ENCODE measurements at regions not wholly inside any gene's neighbourhood (a gene's known extent, or its start where the extent isn't known, plus 50 kb on each side); places are given as distances from the start of the nearest gene placed in this dataset.

DNA sequence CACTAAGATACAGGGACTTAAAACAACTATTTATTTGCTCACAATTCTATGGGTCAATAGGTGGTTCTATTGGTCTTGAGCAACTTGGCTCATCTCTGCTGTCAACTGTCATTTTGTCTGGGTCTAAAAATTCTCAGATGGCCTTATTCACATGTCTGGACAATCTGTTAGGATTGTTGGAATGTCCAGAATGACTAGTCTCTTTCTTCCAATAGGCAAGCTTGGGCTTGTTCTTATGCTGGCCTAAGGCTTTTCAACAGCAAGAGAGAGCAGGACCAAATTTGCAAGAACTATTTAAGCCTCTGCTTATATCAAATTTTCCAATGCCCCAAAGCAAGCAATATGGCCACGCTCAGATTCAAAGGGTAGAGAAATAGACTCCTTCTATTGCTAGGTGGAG is 240.9 kb downstream of the KIF2B start:
- H3K36me3 ChIP-seq (replicated peaks; ENCODE audit: control insufficient read depth, insufficient read depth, low read length) = no peaks in the 10 kb centered on the region

GRCh38 chr17:54085020-54085419 is 262.3 kb downstream of the KIF2B start:
- H3K36me3 ChIP-seq (replicated peaks; ENCODE audit: control insufficient read depth, insufficient read depth, low read length) = no peaks in the 10 kb centered on the region
- no peaks in the 10 kb centered on the region for H3K27me3 ChIP-seq (ENCODE audit: control insufficient read depth, insufficient read depth, low read length)
- DNase-seq = no peak
- H3K4me3 ChIP-seq (ENCODE audit: insufficient read depth, low read depth, low read length) = no peak overlapping the region

More for the DNA sequence above, 240.9 kb downstream of the KIF2B start:
- no peaks in the 10 kb centered on the region for H3K27me3 ChIP-seq (ENCODE audit: control insufficient read depth, insufficient read depth, low read length)
- no peak overlapping the region for H3K4me3 ChIP-seq (ENCODE audit: insufficient read depth, low read depth, low read length)
- DNase-seq = no peak

DNA sequence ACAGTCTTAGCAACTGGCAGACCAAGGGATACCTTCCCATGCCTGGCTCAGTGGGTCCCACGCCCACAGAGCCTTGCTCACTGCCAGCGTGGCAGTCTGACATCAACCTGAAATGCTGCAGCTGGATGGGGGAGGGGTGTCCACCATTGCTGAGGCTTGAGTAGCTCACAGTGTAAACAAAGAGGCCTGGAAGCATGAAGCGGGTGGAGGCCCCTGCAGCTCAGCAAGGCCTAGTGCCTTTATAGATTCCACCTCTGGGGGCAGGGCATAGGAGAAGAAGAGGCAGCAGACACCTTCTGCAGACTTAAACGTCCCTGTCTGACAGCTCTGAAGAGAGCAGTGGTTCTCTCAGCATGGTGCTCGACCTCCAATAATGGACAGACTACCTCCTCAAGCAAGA is 263.2 kb downstream of the KIF2B start:
- DNase-seq = peak; percentile 7
- H3K4me3 ChIP-seq (ENCODE audit: insufficient read depth, low read depth, low read length) = no peak overlapping the region
- no peaks in the 10 kb centered on the region for H3K36me3 ChIP-seq (replicated peaks; ENCODE audit: control insufficient read depth, insufficient read depth, low read length)
- H3K27me3 ChIP-seq (ENCODE audit: control insufficient read depth, insufficient read depth, low read length) = no peaks in the 10 kb centered on the region

DNA sequence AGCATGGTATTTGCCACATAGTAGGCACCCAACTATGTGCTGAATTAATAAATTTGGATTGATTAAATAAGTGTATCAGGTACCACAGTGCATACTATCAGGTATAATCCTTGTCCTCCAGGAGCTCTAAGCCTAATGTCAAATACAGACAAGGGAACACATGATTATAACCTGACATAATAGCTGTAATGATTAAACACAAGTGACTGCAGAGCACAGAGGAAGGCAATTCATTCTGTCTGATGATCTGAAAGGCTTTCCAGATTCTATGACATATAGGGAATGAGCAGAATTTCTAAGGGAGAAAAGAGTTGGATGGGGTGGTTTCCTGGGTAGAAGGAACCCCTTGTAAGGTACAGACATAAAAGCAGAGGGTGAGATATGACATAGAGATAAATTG is 273.5 kb downstream of the KIF2B start:
- Histone ChIP-seq H3K27me3 (ENCODE audit: control insufficient read depth, insufficient read depth, low read length) (no peaks in the 10 kb centered on the region), H3K4me3 (ENCODE audit: insufficient read depth, low read depth, low read length) (no peak overlapping the region), H3K36me3 (replicated peaks; ENCODE audit: control insufficient read depth, insufficient read depth, low read length) (no peaks in the 10 kb centered on the region)
- no peak for DNase-seq

- no peak for DNase-seq
- Histone ChIP-seq H3K4me3 (ENCODE audit: insufficient read depth, low read depth, low read length) (no peak overlapping the region), H3K27me3 (ENCODE audit: control insufficient read depth, insufficient read depth, low read length) (no peaks in the 10 kb centered on the region), H3K36me3 (replicated peaks; ENCODE audit: control insufficient read depth, insufficient read depth, low read length) (no peaks in the 10 kb centered on the region)
Measured at GRCh38 chr17:54099221-54099620, 276.5 kb downstream of the KIF2B start.

- Histone ChIP-seq H3K27me3 (ENCODE audit: control insufficient read depth, insufficient read depth, low read length) (no peaks in the 10 kb centered on the region), H3K4me3 (ENCODE audit: insufficient read depth, low read depth, low read length) (no peak overlapping the region), H3K36me3 (replicated peaks; ENCODE audit: control insufficient read depth, insufficient read depth, low read length) (no peaks in the 10 kb centered on the region)
- no peak for DNase-seq
Measured at GRCh38 chr17:54102246-54102645, 279.5 kb downstream of the KIF2B start.

DNA sequence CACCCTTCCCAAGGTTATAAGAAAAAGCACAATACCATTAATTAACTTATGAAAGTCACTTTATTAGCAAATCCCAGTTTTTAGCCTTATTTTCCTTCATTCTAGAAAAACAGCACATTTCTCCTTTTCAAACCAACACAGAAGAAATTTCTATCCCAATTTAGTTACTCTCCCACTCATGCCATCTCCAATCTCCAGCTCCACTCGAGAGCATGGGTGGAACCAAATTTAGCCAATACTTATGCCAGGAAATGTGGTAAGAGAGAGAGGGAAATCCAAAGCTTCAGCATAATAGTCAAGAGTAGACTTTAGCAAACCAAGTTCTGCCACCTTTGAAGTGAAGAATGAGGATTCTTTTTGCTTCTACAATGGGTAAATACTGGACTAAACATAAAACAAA is 288.8 kb downstream of the KIF2B start:
- no peak for DNase-seq
- no peaks in the 10 kb centered on the region for H3K27me3 ChIP-seq (ENCODE audit: control insufficient read depth, insufficient read depth, low read length)
- no peak overlapping the region for H3K4me3 ChIP-seq (ENCODE audit: insufficient read depth, low read depth, low read length)
- no peaks in the 10 kb centered on the region for H3K36me3 ChIP-seq (replicated peaks; ENCODE audit: control insufficient read depth, insufficient read depth, low read length)

- H3K36me3 ChIP-seq (replicated peaks; ENCODE audit: control insufficient read depth, insufficient read depth, low read length) = no peaks in the 10 kb centered on the region
- no peak for DNase-seq
- H3K4me3 ChIP-seq (ENCODE audit: insufficient read depth, low read depth, low read length) = no peak overlapping the region
- no peaks in the 10 kb centered on the region for H3K27me3 ChIP-seq (ENCODE audit: control insufficient read depth, insufficient read depth, low read length)
Measured at GRCh38 chr17:54117452-54117851, 294.7 kb downstream of the KIF2B start.

- no peaks in the 10 kb centered on the region for H3K27me3 ChIP-seq (ENCODE audit: control insufficient read depth, insufficient read depth, low read length)
Measured at GRCh38 chr17:54124456-54124855, 301.7 kb downstream of the KIF2B start.

DNA sequence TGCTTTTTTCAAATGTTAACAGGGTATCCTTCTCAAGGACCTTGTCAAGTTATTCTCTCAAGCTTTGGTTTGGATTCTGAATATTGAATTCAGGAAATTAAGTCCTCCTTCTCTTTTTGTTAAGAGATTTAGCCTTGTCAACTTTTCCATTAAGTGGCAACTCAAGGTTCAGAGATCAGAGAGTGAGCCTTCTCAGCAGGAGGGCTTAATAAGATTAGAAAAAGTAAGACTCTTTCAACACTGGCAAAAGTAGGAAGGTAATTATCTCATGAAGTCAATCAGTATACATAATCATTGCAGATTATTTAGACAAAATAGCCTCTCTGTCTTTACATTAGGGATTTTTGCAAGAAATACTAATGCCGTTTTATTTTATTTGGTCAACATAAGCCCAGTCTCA is 330.7 kb downstream of the KIF2B start:
- H3K27me3 ChIP-seq (ENCODE audit: control insufficient read depth, insufficient read depth, low read length) = no peaks in the 10 kb centered on the region
- H3K4me3 ChIP-seq (ENCODE audit: insufficient read depth, low read depth, low read length) = no peak overlapping the region
- DNase-seq = no peak
- H3K36me3 ChIP-seq (replicated peaks; ENCODE audit: control insufficient read depth, insufficient read depth, low read length) = no peaks in the 10 kb centered on the region

More at GRCh38 chr17:54124456-54124855, 301.7 kb downstream of the KIF2B start:
- DNase-seq = no peak
- no peaks in the 10 kb centered on the region for H3K36me3 ChIP-seq (replicated peaks; ENCODE audit: control insufficient read depth, insufficient read depth, low read length)
- H3K4me3 ChIP-seq (ENCODE audit: insufficient read depth, low read depth, low read length) = no peak overlapping the region

- H3K27me3 ChIP-seq (ENCODE audit: control insufficient read depth, insufficient read depth, low read length) = no peaks in the 10 kb centered on the region
- DNase-seq = no peak
- no peak overlapping the region for H3K4me3 ChIP-seq (ENCODE audit: insufficient read depth, low read depth, low read length)
- no peaks in the 10 kb centered on the region for H3K36me3 ChIP-seq (replicated peaks; ENCODE audit: control insufficient read depth, insufficient read depth, low read length)
Measured at GRCh38 chr17:54157542-54157941, 334.8 kb downstream of the KIF2B start.

DNA sequence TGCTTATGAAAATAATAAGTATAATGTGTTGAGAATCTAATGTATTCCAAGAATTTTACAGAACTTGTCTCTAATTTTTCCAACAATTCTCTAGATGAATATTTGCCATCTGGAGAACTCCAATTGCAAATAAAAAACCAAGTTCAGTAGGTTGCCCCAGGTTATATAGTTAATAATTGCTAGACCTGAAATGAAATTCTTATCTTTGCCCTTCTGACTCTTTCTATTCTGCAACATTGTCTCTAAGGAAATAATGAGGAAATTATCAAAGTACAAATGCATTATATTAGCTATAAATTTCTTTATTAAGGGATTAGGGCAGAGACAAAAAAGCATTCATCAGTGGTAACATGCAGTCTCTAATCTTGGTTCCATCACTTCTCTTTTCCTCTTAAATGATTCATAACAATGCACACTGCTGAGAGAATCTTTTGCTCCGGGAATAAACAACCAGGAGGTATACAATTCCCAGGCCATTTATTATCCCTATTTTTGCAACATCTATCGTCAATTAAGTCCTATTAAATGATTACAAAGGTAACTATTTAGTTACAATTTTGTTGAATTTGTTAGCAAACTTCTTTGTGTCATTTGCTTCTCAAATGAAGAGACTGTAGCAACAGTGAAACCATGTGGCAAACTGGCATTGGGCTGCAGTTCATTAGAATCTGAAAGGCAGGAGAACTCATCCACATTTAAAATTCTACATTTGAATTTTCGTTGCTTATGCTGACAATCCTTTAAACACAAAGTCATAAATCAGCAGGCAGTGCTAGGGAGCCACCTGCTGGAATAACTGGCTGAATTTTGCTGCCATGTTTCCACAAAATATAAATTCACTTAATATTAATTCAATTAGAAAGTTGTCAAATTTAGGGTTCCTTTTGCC is 349.6 kb downstream of the KIF2B start:
- H3K4me3 ChIP-seq (ENCODE audit: insufficient read depth, low read depth, low read length) = no peak overlapping the region
- H3K36me3 ChIP-seq (replicated peaks; ENCODE audit: control insufficient read depth, insufficient read depth, low read length) = no peaks in the 10 kb centered on the region
- DNase-seq = no peak

DNA sequence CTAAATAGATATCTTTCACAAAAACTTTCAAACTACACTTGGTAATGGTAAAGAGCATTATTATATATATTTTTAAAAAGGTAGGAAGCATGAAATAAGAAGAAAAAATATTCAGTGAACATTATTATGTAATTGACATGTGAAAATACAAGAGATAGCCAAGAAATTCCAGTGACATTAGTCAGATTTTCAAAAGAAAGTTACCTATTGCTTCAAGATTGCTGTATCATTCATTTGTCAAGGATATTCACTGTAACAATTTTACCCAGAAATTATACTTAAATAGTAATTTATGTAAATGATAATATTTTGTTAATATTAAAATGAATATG is 350.2 kb downstream of the KIF2B start:
- Histone ChIP-seq H3K4me3 (ENCODE audit: insufficient read depth, low read depth, low read length) (no peak overlapping the region), H3K36me3 (replicated peaks; ENCODE audit: control insufficient read depth, insufficient read depth, low read length) (no peaks in the 10 kb centered on the region), H3K27me3 (ENCODE audit: control insufficient read depth, insufficient read depth, low read length) (no peaks in the 10 kb centered on the region)
- no peak for DNase-seq

More for the DNA sequence above, 349.6 kb downstream of the KIF2B start:
- H3K27me3 ChIP-seq (ENCODE audit: control insufficient read depth, insufficient read depth, low read length) = no peaks in the 10 kb centered on the region

DNA sequence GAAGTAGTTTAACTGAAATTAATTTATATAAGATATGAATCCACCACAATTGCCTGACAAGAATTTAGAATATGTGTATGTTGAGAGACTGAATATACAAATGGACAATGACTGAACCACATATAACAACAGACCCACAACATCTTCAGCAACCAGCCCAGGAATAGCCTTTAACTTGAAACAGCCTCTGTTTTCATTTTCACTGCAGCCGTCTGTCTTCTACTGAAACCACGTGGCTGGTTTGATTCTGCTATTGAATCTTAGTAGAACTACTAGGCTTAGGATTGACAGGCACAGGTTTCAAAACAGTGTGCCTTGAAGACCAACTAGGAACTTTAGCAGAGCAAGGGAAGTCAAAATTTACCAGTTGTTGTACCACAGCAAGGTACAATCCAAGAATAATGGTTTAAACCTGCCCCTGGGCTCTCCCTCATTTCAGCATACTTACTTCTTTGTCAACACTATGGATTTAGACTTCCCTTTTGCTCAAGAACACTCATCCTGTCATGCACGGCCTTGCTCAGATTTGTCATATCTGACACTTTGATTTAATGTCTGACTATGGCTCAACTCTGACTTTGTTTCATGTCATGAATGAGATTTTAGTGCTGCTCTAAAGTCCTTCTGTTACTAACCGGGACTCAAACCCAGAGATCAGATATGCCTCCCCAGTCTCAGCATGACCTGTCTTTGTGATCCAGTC is 355.0 kb downstream of the KIF2B start:
- H3K36me3 ChIP-seq (replicated peaks; ENCODE audit: control insufficient read depth, insufficient read depth, low read length) = no peaks in the 10 kb centered on the region
- no peak for DNase-seq
- H3K4me3 ChIP-seq (ENCODE audit: insufficient read depth, low read depth, low read length) = no peak overlapping the region
- no peaks in the 10 kb centered on the region for H3K27me3 ChIP-seq (ENCODE audit: control insufficient read depth, insufficient read depth, low read length)

- Histone ChIP-seq H3K4me3 (ENCODE audit: insufficient read depth, low read depth, low read length) (no peak overlapping the region), H3K27me3 (ENCODE audit: control insufficient read depth, insufficient read depth, low read length) (no peaks in the 10 kb centered on the region), H3K36me3 (replicated peaks; ENCODE audit: control insufficient read depth, insufficient read depth, low read length) (no peaks in the 10 kb centered on the region)
- no peak for DNase-seq
Measured at GRCh38 chr17:54180950-54181349, 358.2 kb downstream of the KIF2B start.

Data from H7 (cell line).